Prostate gland (tissue), 2 donors: ENCODE measurements at regions not wholly inside any gene's neighbourhood (a gene's known extent, or its start where the extent isn't known, plus 50 kb on each side); places are given as distances from the start of the nearest gene placed in this dataset.

Experiments
- CTCF ChIP-seq, 4 experiments: fragments of 200-600 bp in 2 of 4; fragments of 450-650 bp in 2 of 4; sonication (generic) in 2 of 4; IDR thresholded peaks; 1 replicate in 3 of 4; 2 replicates in 1 of 4; pipeline ENCODE4 v1.5.1; 2016 to 2019; ENCODE audit warnings: antibody characterized with exemption in 4 of 4, mild to moderate bottlenecking in 2 of 4, moderate library complexity in 2 of 4
- POLR2A ChIP-seq: fragments of 450-650 bp; IDR thresholded peaks from one replicate; pipeline ENCODE4 v1.6.1; 2016; ENCODE audit warnings: antibody characterized with exemption, mild to moderate bottlenecking
- POLR2AphosphoS5 ChIP-seq: sonication (generic); formaldehyde crosslinking; IDR thresholded peaks from one replicate; pipeline ENCODE4 v1.6.1; 2017; ENCODE audit warnings: antibody characterized with exemption

GRCh38 chr10:132996603-132997343 is 54.4 kb upstream of the CFAP46 start:
- no peak for TF ChIP-seq CTCF (IDR thresholded peaks at IDR 0.05)
- no peak for TF ChIP-seq POLR2A
- no peak for TF ChIP-seq POLR2AphosphoS5
